CD4-positive, CD25-positive, alpha-beta regulatory T cell (primary cell): ENCODE measurements at regions not wholly inside any gene's neighbourhood (a gene's known extent, or its start where the extent isn't known, plus 50 kb on each side); places are given as distances from the start of the nearest gene placed in this dataset.
A peak's percentile ranks its signal among the peaks of the same experiment; 100 is the strongest.
"Not testable (repeated sequence)": the region's sequence is repeated elsewhere in the genome, so short reads cannot be mapped to it uniquely, and the experiment has no call there.

Source experiments
- ATAC-seq, 2 donors: fragments of 150-1000 bp; cut with Tn5 transposase; one replicate each; pipeline ENCODE4 v1.10.0; 2021; ENCODE audit warnings: low read depth in 2 of 2, moderate number of reproducible peaks in 2 of 2, moderate library complexity in 1 of 2
- DNase-seq, 3 donors: peaks; one replicate each; pipeline versions ENCODE4 v3.0.0 to v3.0.0-alpha.2; 2012 to 2022; ENCODE audit warnings: mixed read lengths in 1 of 3
- H3K27ac ChIP-seq: one replicate; pipeline ENCODE4 v1.7.0; 2013; ENCODE audit warnings: mild to moderate bottlenecking, low read length; ENCODE audit not compliant: insufficient read depth, poor library complexity, severe bottlenecking
- H3K27me3 ChIP-seq: one replicate; pipeline ENCODE4 v1.7.0; 2013; ENCODE audit warnings: low read length; ENCODE audit not compliant: control insufficient read depth, insufficient read depth
- H3K36me3 ChIP-seq: one replicate; pipeline ENCODE4 v1.7.0; 2013; ENCODE audit warnings: mild to moderate bottlenecking, low read length, moderate library complexity; ENCODE audit not compliant: control insufficient read depth, insufficient read depth
- H3K4me1 ChIP-seq: 2 replicates; pipeline ENCODE4 v1.7.0; 2013; ENCODE audit warnings: mild to moderate bottlenecking, low read length; ENCODE audit not compliant: insufficient read depth, control insufficient read depth, poor library complexity, severe bottlenecking
- H3K4me3 ChIP-seq: one replicate; pipeline ENCODE4 v1.7.0; 2013; ENCODE audit warnings: low read depth, mild to moderate bottlenecking, low read length, moderate library complexity
- H3K9me3 ChIP-seq, 2 experiments: 1 replicate in 1 of 2; 2 replicates in 1 of 2; pipeline ENCODE4 v1.7.0; 2013; ENCODE audit warnings: low read length in 2 of 2, mild to moderate bottlenecking in 1 of 2, moderate library complexity in 1 of 2; ENCODE audit not compliant: control insufficient read depth in 2 of 2
- H3K27ac Mint-ChIP-seq, 3 donors: one replicate each; pipeline ENCODE4 v1.8.0; 2020 to 2022; ENCODE audit warnings: mild to moderate bottlenecking in 3 of 3, mixed read lengths in 3 of 3, moderate library complexity in 2 of 3
- H3K27me3 Mint-ChIP-seq: one replicate; pipeline ENCODE4 v1.8.0; 2022; ENCODE audit warnings: mild to moderate bottlenecking, mixed read lengths
- H3K36me3 Mint-ChIP-seq: one replicate; pipeline ENCODE4 v1.8.0; 2020; ENCODE audit warnings: mixed read lengths
- H3K4me1 Mint-ChIP-seq, 4 donors: one replicate each; pipeline ENCODE4 v1.8.0; 2020 to 2022; ENCODE audit warnings: mixed read lengths in 4 of 4, mild to moderate bottlenecking in 1 of 4
- H3K4me3 Mint-ChIP-seq, 4 donors: one replicate each; pipeline ENCODE4 v1.8.0; 2020 to 2022; ENCODE audit warnings: mild to moderate bottlenecking in 4 of 4, mixed read lengths in 4 of 4, moderate library complexity in 3 of 4
- H3K9me3 Mint-ChIP-seq, 7 donors: one replicate each; pipeline ENCODE4 v1.8.0; 2020 to 2022; ENCODE audit warnings: mixed read lengths in 7 of 7, mild to moderate bottlenecking in 3 of 7, moderate library complexity in 2 of 7

GRCh38 chr2:16974688-16975087, 309.1 kb upstream of the CYRIA start:
- no peak overlapping the region for H3K4me3 ChIP-seq
- no peaks in the 10 kb centered on the region for H3K4me1 Mint-ChIP-seq
- H3K4me1 ChIP-seq: no peaks in the 10 kb centered on the region
- no peaks in the 10 kb centered on the region for H3K9me3 ChIP-seq
- H3K9me3 Mint-ChIP-seq: peaks cover 0 to 16% (median 5%) of the 10 kb centered on the region in 7 donors
- no peak overlapping the region for H3K27ac Mint-ChIP-seq
- no peak overlapping the region for H3K4me3 Mint-ChIP-seq
- DNase-seq: no peak
- H3K27me3 Mint-ChIP-seq: no peaks in the 10 kb centered on the region
- H3K36me3 ChIP-seq: no peaks in the 10 kb centered on the region
- H3K36me3 Mint-ChIP-seq: no peaks in the 10 kb centered on the region
- H3K27ac ChIP-seq: no peak overlapping the region
- H3K27me3 ChIP-seq: no peaks in the 10 kb centered on the region
- no peak for ATAC-seq

GRCh38 chr2:16973586-16974286, 308.1 kb upstream of the CYRIA start:
- Histone ChIP-seq H3K36me3 (no peaks in the 10 kb centered on the region), H3K27me3 (no peaks in the 10 kb centered on the region), H3K4me1 (no peaks in the 10 kb centered on the region), H3K9me3 (no peaks in the 10 kb centered on the region), H3K4me3 (no peak overlapping the region), H3K27ac (no peak overlapping the region)
- no peaks in the 10 kb centered on the region for H3K36me3 Mint-ChIP-seq
- H3K4me3 Mint-ChIP-seq: no peak overlapping the region
- no peak for DNase-seq
- no peaks in the 10 kb centered on the region for H3K27me3 Mint-ChIP-seq
- H3K4me1 Mint-ChIP-seq: no peaks in the 10 kb centered on the region
- peaks cover 0 to 19% (median 5%) of the 10 kb centered on the region in 7 donors for H3K9me3 Mint-ChIP-seq
- ATAC-seq: no peak
- H3K27ac Mint-ChIP-seq: no peak overlapping the region

DNA sequence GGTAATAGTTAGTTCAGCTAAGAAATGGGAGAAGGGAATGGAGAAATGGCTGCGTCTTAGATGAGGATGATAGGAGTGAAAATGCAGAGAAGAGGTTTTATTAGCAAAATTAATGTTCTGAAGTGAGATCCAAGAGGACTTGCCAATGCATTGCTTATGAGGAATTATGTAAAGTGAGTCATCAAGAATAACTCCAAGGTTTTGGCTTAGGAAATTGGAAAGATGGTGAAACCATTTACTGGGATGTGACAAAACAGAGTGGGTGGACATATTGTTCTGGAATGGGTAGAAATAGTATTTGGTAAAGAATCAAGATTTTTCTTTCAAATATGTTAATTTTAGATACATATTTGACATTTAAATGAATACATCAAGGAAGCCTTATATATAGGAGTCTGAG, 306.6 kb upstream of the CYRIA start:
- Histone ChIP-seq H3K27ac (no peak overlapping the region), H3K4me1 (no peaks in the 10 kb centered on the region), H3K4me3 (no peak overlapping the region), H3K36me3 (no peaks in the 10 kb centered on the region), H3K9me3 (no peaks in the 10 kb centered on the region), H3K27me3 (no peaks in the 10 kb centered on the region)
- DNase-seq: no peak
- no peak overlapping the region for H3K27ac Mint-ChIP-seq
- no peaks in the 10 kb centered on the region for H3K27me3 Mint-ChIP-seq
- no peak overlapping the region for H3K4me3 Mint-ChIP-seq
- no peaks in the 10 kb centered on the region for H3K4me1 Mint-ChIP-seq
- H3K9me3 Mint-ChIP-seq: peaks cover 0 to 13% (median 5%) of the 10 kb centered on the region in 7 donors
- no peaks in the 10 kb centered on the region for H3K36me3 Mint-ChIP-seq
- no peak for ATAC-seq

DNA sequence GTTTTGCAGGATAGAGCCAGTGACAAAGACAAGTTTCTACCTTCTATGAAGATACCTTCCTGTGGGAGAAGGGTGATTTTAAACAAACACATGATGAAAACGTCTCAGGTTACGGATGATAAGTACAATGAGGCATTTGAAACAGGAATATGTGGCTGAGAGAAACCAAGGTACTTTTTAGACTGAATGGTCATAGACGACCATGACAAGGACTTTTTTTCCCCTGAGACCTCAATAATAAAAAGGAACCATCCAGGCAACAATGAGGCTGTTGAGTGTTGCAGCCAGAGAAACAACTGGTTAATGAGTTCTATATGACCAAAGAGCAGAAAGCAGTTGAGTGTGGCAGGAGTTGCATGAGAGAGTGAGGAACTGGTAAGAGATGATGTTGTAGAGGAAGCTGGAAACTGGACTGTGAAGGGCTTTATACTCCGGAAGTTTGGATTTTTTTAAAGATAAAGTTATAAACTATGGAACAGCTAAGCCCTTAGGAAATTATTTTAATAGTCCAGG, 306.1 kb upstream of the CYRIA start:
- no peaks in the 10 kb centered on the region for H3K27me3 ChIP-seq
- no peaks in the 10 kb centered on the region for H3K9me3 ChIP-seq
- no peaks in the 10 kb centered on the region for H3K4me1 Mint-ChIP-seq
- H3K4me3 Mint-ChIP-seq: no peak overlapping the region
- no peaks in the 10 kb centered on the region for H3K36me3 Mint-ChIP-seq
- no peak overlapping the region for H3K27ac Mint-ChIP-seq
- no peaks in the 10 kb centered on the region for H3K27me3 Mint-ChIP-seq
- no peak for DNase-seq
- no peak for ATAC-seq
- peaks cover 0 to 9% (median 4%) of the 10 kb centered on the region in 7 donors for H3K9me3 Mint-ChIP-seq
- H3K4me1 ChIP-seq: no peaks in the 10 kb centered on the region
- no peak overlapping the region for H3K27ac ChIP-seq
- H3K4me3 ChIP-seq: no peak overlapping the region
- H3K36me3 ChIP-seq: no peaks in the 10 kb centered on the region

DNA sequence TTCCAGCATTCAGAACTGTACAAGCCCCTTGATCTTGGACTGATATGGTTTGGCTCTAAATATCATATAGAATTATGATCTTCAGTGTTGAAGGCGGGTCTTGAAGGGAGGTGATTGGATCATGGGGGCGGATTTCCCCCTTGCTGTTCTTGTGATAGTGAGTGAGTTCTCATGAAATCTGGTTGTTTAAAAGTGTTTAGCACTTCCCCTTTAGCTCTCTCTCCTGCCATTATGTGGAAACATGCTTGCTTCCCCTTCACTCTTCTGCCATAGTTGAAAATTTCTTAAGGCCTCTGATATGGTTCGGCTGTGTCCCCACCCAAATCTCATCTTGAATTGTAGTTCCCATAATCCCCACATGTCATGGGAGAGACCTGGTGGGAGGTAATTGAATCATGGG, 305.3 kb upstream of the CYRIA start:
- not testable (repeated sequence) for H3K4me3 Mint-ChIP-seq, H3K9me3 Mint-ChIP-seq, H3K27ac ChIP-seq, H3K4me3 ChIP-seq, H3K36me3 ChIP-seq, H3K27me3 Mint-ChIP-seq, H3K4me1 ChIP-seq, H3K36me3 Mint-ChIP-seq, H3K9me3 ChIP-seq, DNase-seq, ATAC-seq, H3K27ac Mint-ChIP-seq, H3K4me1 Mint-ChIP-seq, H3K27me3 ChIP-seq

DNA sequence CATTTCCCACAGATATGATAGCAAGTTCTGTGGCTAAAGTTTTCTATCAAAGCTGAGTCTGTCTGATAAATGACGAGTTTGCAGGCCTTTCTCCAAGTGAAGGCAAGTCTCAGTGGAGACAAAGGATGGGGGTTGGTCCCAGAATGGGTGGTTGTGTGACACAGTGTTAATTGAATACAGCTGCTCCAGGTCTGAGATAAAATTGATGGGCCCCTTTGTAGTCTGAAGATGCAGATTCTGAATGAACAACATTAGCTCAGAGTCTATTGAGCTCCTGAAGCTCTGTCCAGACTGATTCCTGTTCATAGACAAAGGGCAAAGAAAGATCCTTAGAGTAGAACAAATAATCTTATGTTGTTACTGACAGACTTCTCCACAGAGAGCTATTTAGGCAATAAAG, 296.9 kb upstream of the CYRIA start:
- no peaks in the 10 kb centered on the region for H3K4me1 ChIP-seq
- no peak overlapping the region for H3K4me3 ChIP-seq
- no peaks in the 10 kb centered on the region for H3K36me3 ChIP-seq
- no peak overlapping the region for H3K4me3 Mint-ChIP-seq
- H3K4me1 Mint-ChIP-seq: no peaks in the 10 kb centered on the region
- H3K9me3 ChIP-seq: no peaks in the 10 kb centered on the region
- no peak overlapping the region for H3K27ac Mint-ChIP-seq
- H3K27me3 ChIP-seq: no peaks in the 10 kb centered on the region
- no peaks in the 10 kb centered on the region for H3K27me3 Mint-ChIP-seq
- DNase-seq: no peak
- no peak for ATAC-seq
- no peak overlapping the region for H3K27ac ChIP-seq
- H3K9me3 Mint-ChIP-seq: peaks cover 0 to 18% (median 5%) of the 10 kb centered on the region in 7 donors
- H3K36me3 Mint-ChIP-seq: no peaks in the 10 kb centered on the region

DNA sequence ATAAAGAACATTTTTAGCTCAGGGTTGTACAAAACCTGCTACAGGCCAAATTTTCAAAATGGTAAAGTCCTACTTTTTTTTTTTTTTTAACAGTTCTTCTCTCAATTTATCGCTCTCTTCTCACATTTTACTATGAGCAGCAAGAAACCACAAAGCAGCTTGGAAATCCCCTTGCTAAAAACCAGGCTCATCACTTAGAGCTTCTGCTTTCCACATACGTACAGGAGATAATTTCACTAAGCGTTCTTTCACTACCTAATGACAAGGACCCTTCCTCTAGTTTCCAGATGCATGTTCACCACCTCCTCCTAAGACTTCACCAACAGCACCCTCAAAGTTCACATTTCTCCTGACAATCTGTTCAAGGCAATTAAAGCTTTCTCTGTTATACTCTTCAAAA, 294.9 kb upstream of the CYRIA start:
- no peaks in the 10 kb centered on the region for H3K4me1 Mint-ChIP-seq
- no peaks in the 10 kb centered on the region for H3K36me3 Mint-ChIP-seq
- DNase-seq: no peak
- no peaks in the 10 kb centered on the region for H3K27me3 ChIP-seq
- no peaks in the 10 kb centered on the region for H3K27me3 Mint-ChIP-seq
- no peaks in the 10 kb centered on the region for H3K9me3 ChIP-seq
- no peaks in the 10 kb centered on the region for H3K4me1 ChIP-seq
- peaks cover 0 to 20% (median 5%) of the 10 kb centered on the region in 7 donors for H3K9me3 Mint-ChIP-seq
- no peak overlapping the region for H3K4me3 ChIP-seq
- no peak for ATAC-seq
- H3K4me3 Mint-ChIP-seq: no peak overlapping the region
- H3K36me3 ChIP-seq: no peaks in the 10 kb centered on the region
- H3K27ac Mint-ChIP-seq: no peak overlapping the region
- H3K27ac ChIP-seq: no peak overlapping the region

DNA sequence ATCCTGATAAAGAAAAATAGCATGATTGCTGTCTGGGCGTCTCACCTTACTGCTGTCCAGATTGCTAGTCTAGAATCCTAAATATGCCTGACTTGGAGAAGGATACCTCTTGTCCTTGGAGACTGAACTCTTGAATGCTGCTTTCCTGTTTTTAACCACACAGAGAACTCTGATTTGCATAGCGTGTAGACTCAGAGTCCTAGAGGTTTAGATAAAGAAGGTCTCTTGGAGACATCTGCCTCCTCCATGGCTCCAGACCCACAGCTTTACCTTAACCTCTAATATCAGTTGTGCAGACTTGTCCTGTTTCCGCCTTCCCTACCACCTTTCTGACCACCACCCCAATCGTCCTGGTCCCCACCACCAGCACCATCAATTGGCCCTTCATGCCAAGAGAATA, 292.6 kb upstream of the CYRIA start:
- DNase-seq (no peak), ATAC-seq (no peak)
- Mint-ChIP-seq H3K27ac (peak overlapping the region in 1 of 3 donors; percentile 53), H3K9me3 (peaks cover 0 to 26% (median 4%) of the 10 kb centered on the region in 7 donors), H3K4me1 (no peaks in the 10 kb centered on the region), H3K27me3 (no peaks in the 10 kb centered on the region), H3K36me3 (no peaks in the 10 kb centered on the region), H3K4me3 (no peak overlapping the region)
- no peaks in the 10 kb centered on the region for H3K36me3 ChIP-seq
- H3K27ac ChIP-seq: no peak overlapping the region
- no peaks in the 10 kb centered on the region for H3K27me3 ChIP-seq
- H3K9me3 ChIP-seq: no peaks in the 10 kb centered on the region
- no peaks in the 10 kb centered on the region for H3K4me1 ChIP-seq
- H3K4me3 ChIP-seq: no peak overlapping the region
